HL-60 (cell line): ENCODE measurements at regions not wholly inside any gene's neighbourhood (a gene's known extent, or its start where the extent isn't known, plus 50 kb on each side); places are given as distances from the start of the nearest gene placed in this dataset.

ENCODE experiments used
- DNase-seq, 2 experiments: peaks; one replicate each; pipeline ENCODE4 v3.0.0-alpha.2; 2010 to 2020; ENCODE audit warnings: low read depth in 1 of 2, low spot score in 1 of 2
- H3K27ac ChIP-seq: fragments of 250-450 bp; sonication (Bioruptor Pico); replicated peaks from 2 replicates; pipeline ENCODE4 v1.5.1; 2020; ENCODE audit warnings: mild to moderate bottlenecking, moderate library complexity
- H3K27me3 ChIP-seq: fragments of 250-450 bp; sonication (Bioruptor Pico); 2 replicates; pipeline ENCODE4 v1.5.1; 2021; ENCODE audit warnings: mild to moderate bottlenecking, moderate library complexity; ENCODE audit not compliant: insufficient read depth, poor library complexity, severe bottlenecking
- H3K4me3 ChIP-seq: replicated peaks from 2 replicates; pipeline ENCODE4 v1.5.1; 2011; ENCODE audit warnings: mild to moderate bottlenecking, control low read depth, low read length; ENCODE audit not compliant: insufficient read depth
- GABPA ChIP-seq: IDR thresholded peaks from 2 replicates; pipeline ENCODE4 v1.6.1; 2012; ENCODE audit warnings: low read depth
- POLR2AphosphoS5 ChIP-seq: IDR thresholded peaks from 2 replicates; pipeline ENCODE4 v1.6.1; 2012; ENCODE audit warnings: low read depth
- SPI1 ChIP-seq: IDR thresholded peaks from 2 replicates; pipeline ENCODE4 v1.6.1; 2012; ENCODE audit warnings: low read depth, mild to moderate bottlenecking, borderline replicate concordance
- TF ChIP-seq, protein P1 (sequence below): IDR thresholded peaks from one replicate; pipeline ENCODE4 v1.5.1; 2011; ENCODE audit warnings: low read length, control low read depth, inconsistent platforms; ENCODE audit not compliant: insufficient read depth
- TF ChIP-seq, protein P2 (sequence below): IDR thresholded peaks from 2 replicates; pipeline ENCODE4 v1.6.1; 2012; ENCODE audit warnings: low read depth; ENCODE audit not compliant: insufficient replicate concordance

DNA sequence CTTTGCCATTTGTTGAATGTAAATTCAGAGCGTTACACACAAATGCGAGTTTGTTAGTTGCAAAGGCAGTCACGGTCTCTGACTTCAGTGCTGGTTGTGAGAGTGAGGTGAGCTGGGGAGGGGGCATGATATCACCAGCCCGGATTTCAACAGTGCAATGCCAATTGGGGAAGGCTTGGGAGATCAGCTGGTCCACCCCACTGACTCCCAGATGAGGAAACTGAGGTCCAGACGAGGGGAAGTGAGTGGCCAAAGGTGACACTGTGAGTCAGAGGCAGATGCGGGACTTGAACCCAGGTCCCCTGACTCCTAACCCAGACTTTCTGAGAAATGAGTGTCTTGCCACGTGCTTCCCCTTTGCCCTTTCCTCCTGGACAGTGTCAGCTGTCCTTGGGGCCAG is 62.1 kb downstream of the CEBPB start:
- no peak overlapping the region for H3K4me3 ChIP-seq
- DNase-seq = no peak
- no peak overlapping the region for H3K27ac ChIP-seq
- H3K27me3 ChIP-seq = no peaks in the 10 kb centered on the region
- TF ChIP-seq SPI1 (no peak), POLR2AphosphoS5 (no peak), GABPA (no peak)
- TF ChIP-seq, protein P1, sequence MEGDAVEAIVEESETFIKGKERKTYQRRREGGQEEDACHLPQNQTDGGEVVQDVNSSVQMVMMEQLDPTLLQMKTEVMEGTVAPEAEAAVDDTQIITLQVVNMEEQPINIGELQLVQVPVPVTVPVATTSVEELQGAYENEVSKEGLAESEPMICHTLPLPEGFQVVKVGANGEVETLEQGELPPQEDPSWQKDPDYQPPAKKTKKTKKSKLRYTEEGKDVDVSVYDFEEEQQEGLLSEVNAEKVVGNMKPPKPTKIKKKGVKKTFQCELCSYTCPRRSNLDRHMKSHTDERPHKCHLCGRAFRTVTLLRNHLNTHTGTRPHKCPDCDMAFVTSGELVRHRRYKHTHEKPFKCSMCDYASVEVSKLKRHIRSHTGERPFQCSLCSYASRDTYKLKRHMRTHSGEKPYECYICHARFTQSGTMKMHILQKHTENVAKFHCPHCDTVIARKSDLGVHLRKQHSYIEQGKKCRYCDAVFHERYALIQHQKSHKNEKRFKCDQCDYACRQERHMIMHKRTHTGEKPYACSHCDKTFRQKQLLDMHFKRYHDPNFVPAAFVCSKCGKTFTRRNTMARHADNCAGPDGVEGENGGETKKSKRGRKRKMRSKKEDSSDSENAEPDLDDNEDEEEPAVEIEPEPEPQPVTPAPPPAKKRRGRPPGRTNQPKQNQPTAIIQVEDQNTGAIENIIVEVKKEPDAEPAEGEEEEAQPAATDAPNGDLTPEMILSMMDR = no peak
- TF ChIP-seq, protein P2, sequence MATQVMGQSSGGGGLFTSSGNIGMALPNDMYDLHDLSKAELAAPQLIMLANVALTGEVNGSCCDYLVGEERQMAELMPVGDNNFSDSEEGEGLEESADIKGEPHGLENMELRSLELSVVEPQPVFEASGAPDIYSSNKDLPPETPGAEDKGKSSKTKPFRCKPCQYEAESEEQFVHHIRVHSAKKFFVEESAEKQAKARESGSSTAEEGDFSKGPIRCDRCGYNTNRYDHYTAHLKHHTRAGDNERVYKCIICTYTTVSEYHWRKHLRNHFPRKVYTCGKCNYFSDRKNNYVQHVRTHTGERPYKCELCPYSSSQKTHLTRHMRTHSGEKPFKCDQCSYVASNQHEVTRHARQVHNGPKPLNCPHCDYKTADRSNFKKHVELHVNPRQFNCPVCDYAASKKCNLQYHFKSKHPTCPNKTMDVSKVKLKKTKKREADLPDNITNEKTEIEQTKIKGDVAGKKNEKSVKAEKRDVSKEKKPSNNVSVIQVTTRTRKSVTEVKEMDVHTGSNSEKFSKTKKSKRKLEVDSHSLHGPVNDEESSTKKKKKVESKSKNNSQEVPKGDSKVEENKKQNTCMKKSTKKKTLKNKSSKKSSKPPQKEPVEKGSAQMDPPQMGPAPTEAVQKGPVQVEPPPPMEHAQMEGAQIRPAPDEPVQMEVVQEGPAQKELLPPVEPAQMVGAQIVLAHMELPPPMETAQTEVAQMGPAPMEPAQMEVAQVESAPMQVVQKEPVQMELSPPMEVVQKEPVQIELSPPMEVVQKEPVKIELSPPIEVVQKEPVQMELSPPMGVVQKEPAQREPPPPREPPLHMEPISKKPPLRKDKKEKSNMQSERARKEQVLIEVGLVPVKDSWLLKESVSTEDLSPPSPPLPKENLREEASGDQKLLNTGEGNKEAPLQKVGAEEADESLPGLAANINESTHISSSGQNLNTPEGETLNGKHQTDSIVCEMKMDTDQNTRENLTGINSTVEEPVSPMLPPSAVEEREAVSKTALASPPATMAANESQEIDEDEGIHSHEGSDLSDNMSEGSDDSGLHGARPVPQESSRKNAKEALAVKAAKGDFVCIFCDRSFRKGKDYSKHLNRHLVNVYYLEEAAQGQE = no peak

DNA sequence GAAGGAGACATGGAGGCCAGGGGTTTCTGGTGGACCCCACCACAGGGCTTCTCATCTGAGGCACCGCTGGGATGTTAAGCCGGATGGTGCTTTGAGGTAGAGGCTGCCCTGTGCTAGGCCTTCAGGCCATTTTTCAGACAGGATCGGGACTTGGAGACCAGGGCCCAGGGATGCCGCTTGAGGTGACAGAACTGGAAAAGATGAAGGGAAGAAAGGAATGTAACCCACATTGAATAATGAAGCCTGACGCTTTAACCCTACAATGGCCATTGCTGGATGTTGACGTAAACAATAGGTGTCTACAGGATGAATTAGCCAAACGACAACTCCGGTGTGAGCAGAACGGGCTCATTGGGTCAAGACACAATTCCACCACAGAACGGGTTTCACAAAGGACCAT is 62.5 kb downstream of the CEBPB start:
- DNase-seq = no peak
- H3K27ac ChIP-seq = no peak overlapping the region
- H3K4me3 ChIP-seq = no peak overlapping the region
- TF ChIP-seq, protein P1 = no peak
- TF ChIP-seq GABPA (no peak), SPI1 (no peak), POLR2AphosphoS5 (no peak)
- TF ChIP-seq, protein P2 = no peak
- no peaks in the 10 kb centered on the region for H3K27me3 ChIP-seq

DNA sequence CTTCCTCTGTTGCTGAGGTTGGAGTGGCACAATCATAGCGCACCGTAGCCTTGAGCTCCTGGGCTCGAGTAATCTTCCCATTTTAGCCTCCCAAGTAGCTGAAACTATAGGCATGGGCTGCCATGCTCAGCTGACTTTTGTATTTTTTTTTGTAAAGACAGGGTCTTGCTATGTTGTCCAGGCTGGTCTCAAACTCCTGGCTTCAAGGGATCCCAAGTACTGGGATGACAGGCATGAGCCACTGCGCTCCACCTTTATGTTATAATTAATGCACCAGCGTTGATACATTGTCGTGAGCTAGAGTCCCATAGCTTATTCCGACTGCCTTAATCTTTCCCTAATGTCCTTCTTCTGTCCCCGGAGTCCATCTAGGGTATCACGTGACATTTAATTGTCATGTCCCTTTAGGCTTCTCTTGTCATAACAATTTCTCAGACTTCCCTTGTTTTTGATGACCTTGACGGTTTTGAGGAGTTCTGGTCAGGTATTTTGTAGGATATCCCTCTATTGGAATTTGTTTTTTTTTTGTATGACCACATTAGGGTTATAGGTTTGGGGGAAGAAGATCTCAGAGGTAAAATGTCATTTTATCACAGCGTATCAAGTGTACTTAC is 63.9 kb downstream of the CEBPB start:
- Histone ChIP-seq H3K27ac (no peak overlapping the region), H3K27me3 (no peaks in the 10 kb centered on the region), H3K4me3 (no peak overlapping the region)
- no peak for DNase-seq
- TF ChIP-seq SPI1 = no peak
- no peak for TF ChIP-seq GABPA
- TF ChIP-seq POLR2AphosphoS5 = no peak
- TF ChIP-seq, protein P2 = no peak
- TF ChIP-seq, protein P1 = no peak
